ENCODE measurements at regions not wholly inside any gene's neighbourhood (a gene's known extent, or its start where the extent isn't known, plus 50 kb on each side); places are given as distances from the start of the nearest gene placed in this dataset.

GRCh38 chr11:127307700-127308099 lies 307.1 kb upstream of the KIRREL3 start:
- DNase-seq (ENCODE audit: low read depth), result no peak

GRCh38 chr11:127304634-127305033 lies 304.1 kb upstream of the KIRREL3 start:
- no peak for DNase-seq (ENCODE audit: low read depth)

GRCh38 chr11:127288926-127289325 lies 288.4 kb upstream of the KIRREL3 start:
- no peak for DNase-seq (ENCODE audit: low read depth)

- no peak for DNase-seq (ENCODE audit: low read depth)
These were observed 281.0 kb upstream of the KIRREL3 start for GRCh38 chr11:127281534-127281933.

GRCh38 chr11:127275774-127276173 lies 275.2 kb upstream of the KIRREL3 start:
- DNase-seq (ENCODE audit: low read depth), result no peak

- no peak for DNase-seq (ENCODE audit: low read depth)
These were observed 273.7 kb upstream of the KIRREL3 start for GRCh38 chr11:127274328-127274676.

- no peak for DNase-seq (ENCODE audit: low read depth)
These were observed 273.2 kb upstream of the KIRREL3 start for GRCh38 chr11:127273593-127274327.

GRCh38 chr11:127270851-127271250 lies 270.3 kb upstream of the KIRREL3 start:
- DNase-seq (ENCODE audit: low read depth), result no peak

GRCh38 chr11:127269911-127270310 lies 269.3 kb upstream of the KIRREL3 start:
- no peak for DNase-seq (ENCODE audit: low read depth)

GRCh38 chr11:127268932-127269331 lies 268.4 kb upstream of the KIRREL3 start:
- DNase-seq (ENCODE audit: low read depth), result no peak

- DNase-seq (ENCODE audit: low read depth), result no peak
These were observed 268.0 kb upstream of the KIRREL3 start for GRCh38 chr11:127268521-127268920.

- DNase-seq (ENCODE audit: low read depth), result no peak
These were observed 258.5 kb upstream of the KIRREL3 start for GRCh38 chr11:127259102-127259501.

- no peak for DNase-seq (ENCODE audit: low read depth)
These were observed 254.6 kb upstream of the KIRREL3 start for GRCh38 chr11:127255209-127255608.

GRCh38 chr11:127252321-127252720 lies 251.8 kb upstream of the KIRREL3 start:
- DNase-seq (ENCODE audit: low read depth), result no peak

- no peak for DNase-seq (ENCODE audit: low read depth)
These were observed 249.0 kb upstream of the KIRREL3 start for GRCh38 chr11:127249576-127249975.

- no peak for DNase-seq (ENCODE audit: low read depth)
These were observed 247.9 kb upstream of the KIRREL3 start for GRCh38 chr11:127248476-127248875.

GRCh38 chr11:127247261-127247851 lies 246.8 kb upstream of the KIRREL3 start:
- no peak for DNase-seq (ENCODE audit: low read depth)

GRCh38 chr11:127242676-127243075 lies 242.1 kb upstream of the KIRREL3 start:
- no peak for DNase-seq (ENCODE audit: low read depth)

- DNase-seq (ENCODE audit: low read depth), result no peak
These were observed 237.8 kb upstream of the KIRREL3 start for GRCh38 chr11:127238321-127238720.

GRCh38 chr11:127236776-127237175 lies 236.2 kb upstream of the KIRREL3 start:
- no peak for DNase-seq (ENCODE audit: low read depth)

GRCh38 chr11:127233998-127234397 lies 233.4 kb upstream of the KIRREL3 start:
- no peak for DNase-seq (ENCODE audit: low read depth)

- DNase-seq (ENCODE audit: low read depth), result no peak
These were observed 229.8 kb upstream of the KIRREL3 start for GRCh38 chr11:127230392-127230791.

- DNase-seq (ENCODE audit: low read depth), result no peak
These were observed 226.4 kb upstream of the KIRREL3 start for GRCh38 chr11:127226949-127227348.

GRCh38 chr11:127226380-127226779 lies 225.8 kb upstream of the KIRREL3 start:
- DNase-seq (ENCODE audit: low read depth), result no peak

Measured in activated T-cell treated with anti-CD3 and anti-CD28 coated beads for 24 hours (primary cell).